ENCODE measurements at regions not wholly inside any gene's neighbourhood (a gene's known extent, or its start where the extent isn't known, plus 50 kb on each side); places are given as distances from the start of the nearest gene placed in this dataset.

DNA sequence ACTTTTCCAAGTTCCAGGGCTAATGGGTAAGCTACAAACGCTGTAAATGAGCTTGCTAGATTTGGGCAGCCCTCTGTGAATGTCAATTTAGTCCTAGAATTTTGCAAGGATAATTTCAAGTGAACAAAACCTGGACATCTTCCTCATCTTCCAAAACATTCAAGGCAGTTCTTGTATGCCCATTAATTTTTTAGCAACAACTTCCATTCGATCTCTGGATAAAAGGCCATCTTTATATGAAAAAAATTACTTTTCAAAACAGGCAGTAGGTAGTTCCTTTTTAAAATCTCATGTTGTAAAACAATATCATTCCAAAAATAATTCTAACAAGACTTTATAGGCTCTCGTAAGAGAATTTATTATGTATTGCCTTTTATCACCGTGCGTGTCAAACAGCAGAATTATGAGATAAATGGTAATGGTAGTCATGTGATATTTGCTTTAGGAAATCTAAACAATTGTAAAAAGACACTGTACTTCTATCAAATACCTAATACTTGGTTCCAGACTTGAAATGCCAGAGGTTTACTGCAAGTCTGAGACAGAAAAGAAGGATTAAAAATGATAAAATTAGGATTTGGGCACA, 143.7 kb upstream of the NRP1 start:
- TF ChIP-seq, protein P1, sequence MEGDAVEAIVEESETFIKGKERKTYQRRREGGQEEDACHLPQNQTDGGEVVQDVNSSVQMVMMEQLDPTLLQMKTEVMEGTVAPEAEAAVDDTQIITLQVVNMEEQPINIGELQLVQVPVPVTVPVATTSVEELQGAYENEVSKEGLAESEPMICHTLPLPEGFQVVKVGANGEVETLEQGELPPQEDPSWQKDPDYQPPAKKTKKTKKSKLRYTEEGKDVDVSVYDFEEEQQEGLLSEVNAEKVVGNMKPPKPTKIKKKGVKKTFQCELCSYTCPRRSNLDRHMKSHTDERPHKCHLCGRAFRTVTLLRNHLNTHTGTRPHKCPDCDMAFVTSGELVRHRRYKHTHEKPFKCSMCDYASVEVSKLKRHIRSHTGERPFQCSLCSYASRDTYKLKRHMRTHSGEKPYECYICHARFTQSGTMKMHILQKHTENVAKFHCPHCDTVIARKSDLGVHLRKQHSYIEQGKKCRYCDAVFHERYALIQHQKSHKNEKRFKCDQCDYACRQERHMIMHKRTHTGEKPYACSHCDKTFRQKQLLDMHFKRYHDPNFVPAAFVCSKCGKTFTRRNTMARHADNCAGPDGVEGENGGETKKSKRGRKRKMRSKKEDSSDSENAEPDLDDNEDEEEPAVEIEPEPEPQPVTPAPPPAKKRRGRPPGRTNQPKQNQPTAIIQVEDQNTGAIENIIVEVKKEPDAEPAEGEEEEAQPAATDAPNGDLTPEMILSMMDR (IDR thresholded peaks at IDR 0.05), result no peak
- no peak for TF ChIP-seq POLR2A (IDR thresholded peaks at IDR 0.05)
